Limb (tissue), 2 donors: ENCODE measurements at regions not wholly inside any gene's neighbourhood (a gene's known extent, or its start where the extent isn't known, plus 50 kb on each side); places are given as distances from the start of the nearest gene placed in this dataset.

Experiments
- DNase-seq, 2 donors: peaks; one replicate each; pipeline ENCODE4 v3.0.0-alpha.2; 2016; ENCODE audit errors: extremely low spot score in 2 of 2

DNA sequence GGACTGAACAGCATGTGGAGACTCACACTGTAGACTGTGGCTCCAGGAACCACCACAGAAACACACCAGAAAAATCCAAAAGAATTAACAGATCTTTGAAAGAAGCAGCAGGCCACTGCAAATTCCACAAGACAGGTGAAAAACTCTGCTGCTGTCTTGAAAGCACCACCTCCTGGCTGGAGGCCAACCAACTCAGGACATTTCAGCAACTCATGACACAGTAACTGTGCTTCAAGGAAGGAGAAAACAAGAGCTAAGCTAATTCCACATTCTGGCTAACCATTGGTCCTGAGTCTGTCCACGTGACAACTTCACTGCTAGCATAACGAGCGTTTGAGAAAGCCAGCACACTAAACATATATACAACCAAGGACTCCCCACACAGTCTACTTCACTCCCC is 625.1 kb downstream of the PRELID2 start:
- no peak for DNase-seq

DNA sequence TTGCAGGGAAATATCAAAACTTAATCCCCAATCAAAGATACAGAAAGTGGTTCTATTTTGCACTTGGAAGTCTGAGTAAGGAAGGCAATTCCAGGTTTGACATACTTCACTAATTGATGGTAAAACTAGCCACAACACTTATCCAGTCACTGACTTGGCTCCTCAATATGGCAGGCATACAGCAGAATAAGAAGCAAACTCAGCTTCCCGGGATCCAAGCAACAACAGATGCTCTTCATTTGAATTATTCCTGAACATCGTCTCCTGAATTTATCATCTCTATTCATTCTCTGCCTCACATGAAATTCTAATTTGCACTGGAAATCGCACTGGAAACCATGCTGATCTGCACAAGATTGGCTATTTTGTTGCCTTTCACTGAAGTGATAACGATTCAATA is 629.6 kb downstream of the PRELID2 start:
- no peak for DNase-seq

DNA sequence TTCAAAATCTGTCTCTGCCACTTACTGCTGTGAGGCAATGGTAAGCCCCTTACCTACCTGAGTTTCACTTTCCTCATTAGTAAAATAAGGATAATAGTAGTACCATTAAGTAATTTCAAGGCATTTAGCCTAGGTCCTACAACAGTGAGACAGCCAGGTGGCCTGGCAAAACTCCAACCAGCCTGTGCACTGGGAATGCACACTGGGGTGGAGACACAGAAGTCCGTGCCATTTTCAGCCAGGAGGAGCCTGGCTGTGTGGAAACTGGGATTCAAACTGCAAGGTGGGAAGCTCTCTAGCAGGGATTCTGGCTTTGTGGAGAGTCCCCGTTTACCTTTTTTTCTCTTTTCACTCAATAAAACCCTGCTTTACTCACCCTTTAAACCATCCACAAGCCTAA is 630.4 kb downstream of the PRELID2 start:
- DNase-seq = no peak

DNA sequence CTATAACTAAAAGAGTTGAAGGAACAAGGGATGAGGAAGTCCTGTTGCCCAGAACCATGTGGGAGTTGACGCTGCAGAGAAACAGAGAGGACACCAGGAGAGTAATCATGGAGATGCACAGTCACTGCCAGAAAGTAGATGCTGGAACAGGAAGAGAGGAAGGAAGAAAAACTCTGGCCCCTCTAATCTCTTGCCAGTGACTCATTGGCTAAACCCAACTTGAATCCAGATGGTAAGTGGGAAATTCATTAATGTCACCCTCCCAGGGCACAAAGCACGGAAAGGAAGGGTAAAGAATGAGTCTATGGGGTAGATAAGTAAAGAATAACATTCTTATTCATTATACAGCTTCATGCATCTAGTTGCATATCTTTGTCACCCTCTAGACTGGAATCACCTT is 631.9 kb downstream of the PRELID2 start:
- DNase-seq = no peak

DNA sequence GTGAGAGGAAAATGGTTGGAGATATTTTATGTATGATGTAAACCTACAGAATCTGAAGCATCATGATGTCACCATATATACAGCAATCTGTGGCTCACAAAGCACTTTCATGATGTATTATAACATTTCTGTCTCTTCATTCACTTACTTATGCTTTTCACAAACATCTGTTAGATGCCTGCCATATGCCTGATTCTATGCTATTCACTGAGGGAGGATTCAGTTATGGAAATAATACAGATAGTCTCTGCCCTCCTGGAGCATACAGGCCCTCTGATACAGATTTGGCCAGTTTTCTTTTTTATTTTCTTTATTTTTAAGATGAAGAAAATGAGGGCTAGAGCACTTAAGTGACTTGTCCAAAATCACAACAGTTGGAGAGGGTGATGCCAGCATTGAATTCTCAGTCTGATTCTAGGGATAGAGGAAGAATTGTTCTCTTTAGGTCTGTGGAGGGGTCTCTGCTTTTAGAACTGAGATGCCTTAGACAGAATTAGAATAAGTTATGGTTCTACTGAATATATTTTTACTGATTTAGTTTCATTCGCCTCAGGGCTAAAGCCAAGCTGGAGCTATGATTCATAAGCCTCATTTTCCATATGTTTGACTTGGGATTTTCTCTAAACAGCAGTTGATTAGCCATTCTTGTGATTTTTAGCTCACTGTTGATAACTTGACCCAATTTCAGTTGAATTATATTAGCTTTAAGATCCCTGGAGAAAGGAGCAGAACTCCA is 636.4 kb downstream of the PRELID2 start:
- no peak for DNase-seq

DNA sequence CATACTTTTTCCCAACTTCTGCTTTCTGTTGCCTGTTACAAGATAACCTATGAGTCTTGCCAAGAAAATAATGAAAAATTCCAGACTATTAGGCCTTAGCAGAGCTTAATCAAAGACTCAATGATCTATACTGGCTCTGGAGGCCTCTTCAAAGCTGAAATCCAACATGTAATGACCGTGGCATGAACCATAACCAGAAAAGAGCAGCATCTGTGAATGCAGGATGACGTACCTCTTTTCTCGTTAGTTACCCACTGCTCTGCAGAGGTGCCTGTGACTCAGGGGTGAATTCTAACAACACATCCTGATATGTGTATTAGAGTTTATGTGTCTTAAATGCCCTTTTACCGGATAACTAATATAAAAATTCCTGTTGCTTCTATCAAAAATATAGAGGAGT is 645.4 kb downstream of the PRELID2 start:
- DNase-seq = no peak

DNA sequence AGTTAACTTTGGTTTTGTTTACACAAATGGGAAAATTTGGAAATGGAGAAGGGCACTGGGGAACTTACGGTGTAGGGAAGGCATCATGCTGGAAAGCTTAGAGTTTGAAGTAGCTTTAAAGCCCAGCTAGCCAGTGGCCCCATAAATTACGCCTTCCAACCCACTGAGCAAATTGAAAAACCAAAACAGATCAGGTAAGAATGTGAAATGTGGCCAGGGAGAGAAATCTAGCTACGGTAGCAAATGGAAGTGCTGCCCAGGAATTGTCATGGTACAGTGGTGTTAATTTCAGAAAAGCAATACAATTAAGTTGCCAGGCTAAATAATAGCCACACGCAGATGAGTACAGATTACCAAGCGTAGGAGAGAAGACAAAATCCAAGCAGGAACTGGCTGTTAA is 654.8 kb downstream of the PRELID2 start:
- DNase-seq = no peak

DNA sequence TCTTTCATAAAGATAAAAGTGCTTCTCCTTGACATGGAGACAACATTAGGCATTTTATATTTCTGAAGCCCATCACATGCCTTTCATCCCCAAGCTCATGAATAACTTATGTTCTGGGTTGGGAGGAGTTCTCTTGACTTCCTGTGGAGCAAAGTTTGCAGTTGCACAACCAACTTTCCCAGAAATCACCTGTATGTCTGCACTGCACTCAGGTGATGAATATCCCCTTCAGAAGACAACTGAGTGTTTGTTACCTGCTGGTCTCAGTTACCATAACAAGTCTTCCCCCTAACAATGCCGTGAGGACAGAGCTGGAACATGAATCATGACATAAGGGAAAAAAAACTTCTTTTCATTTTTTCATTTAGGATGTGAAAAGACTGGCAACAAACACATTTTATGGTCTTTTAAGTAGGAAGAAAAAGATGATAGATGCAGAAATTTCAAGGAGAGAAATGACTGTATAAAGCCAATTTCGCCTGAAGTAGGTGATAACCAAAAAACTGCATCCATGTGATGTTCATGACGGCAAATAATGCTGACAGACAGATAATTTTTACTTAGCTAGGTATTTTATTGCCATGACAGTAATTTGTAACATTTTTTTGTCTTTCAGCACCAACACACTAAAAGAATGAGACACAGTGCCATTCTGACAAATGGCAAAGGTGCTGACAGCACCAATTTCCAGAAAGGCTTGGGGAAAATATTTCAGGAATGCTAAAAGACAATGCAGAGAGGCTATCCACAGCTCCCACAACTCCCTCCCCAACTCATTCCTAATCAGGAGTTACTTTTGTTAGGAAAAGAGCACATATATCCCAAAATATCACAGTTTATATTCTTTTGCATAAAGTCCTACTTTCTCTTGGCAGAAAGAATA is 656.3 kb downstream of the PRELID2 start:
- DNase-seq = no peak

DNA sequence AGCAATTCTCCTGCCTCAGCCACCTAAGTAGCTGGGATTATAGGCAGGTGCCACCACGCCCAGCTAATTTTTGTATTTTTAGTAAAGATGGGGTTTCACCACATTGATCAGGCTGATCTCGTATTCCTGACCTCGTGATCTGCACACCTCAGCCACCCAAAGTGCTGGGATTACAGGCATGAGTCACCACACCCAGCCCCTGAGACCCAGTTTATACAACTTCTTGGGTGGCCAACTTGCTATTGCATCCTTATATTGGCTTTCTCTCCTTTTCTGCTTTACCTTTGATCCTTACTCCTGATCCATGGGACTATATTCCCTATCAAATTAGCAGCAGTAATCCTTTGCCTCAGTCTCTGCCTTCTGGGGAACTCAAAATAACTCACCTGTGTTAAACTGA is 659.1 kb downstream of the PRELID2 start:
- DNase-seq = no peak

DNA sequence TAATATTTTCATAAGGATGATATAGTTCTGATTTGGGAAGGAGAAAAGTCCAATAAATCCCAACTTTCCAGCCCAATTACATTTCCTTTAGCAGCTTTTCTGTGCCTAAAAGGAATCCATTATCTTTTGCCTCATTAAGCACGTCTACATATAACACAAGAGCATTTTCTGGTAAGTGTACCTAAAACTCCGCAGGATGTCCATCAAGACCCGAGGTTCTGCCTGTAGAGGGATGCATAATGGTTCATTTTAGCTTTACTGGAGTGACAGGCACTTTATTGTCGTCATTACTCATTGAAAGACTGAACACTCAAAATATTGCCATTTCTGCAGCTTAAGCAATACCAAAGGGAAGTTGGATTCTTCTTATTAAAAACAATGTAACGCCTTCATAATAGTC is 669.0 kb downstream of the PRELID2 start:
- no peak for DNase-seq

DNA sequence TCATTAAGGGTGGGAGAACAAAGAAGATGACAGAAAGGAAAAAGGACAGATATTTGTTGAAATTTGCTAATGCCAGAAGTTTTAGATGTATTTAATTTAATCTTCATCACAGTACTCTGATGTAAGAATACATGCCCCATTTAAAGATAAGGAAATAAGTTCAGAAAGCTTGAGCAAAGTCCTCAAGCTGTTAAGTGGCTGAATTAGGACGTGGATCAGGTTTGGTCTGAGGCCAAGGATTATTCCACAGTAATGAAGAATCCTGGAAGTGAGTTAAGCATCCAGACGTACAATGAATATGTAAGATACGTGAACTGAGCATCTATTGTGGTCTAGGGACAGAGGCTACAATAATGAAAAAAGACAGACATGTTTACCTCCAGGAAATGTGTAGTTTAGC is 671.3 kb downstream of the PRELID2 start:
- DNase-seq = no peak

DNA sequence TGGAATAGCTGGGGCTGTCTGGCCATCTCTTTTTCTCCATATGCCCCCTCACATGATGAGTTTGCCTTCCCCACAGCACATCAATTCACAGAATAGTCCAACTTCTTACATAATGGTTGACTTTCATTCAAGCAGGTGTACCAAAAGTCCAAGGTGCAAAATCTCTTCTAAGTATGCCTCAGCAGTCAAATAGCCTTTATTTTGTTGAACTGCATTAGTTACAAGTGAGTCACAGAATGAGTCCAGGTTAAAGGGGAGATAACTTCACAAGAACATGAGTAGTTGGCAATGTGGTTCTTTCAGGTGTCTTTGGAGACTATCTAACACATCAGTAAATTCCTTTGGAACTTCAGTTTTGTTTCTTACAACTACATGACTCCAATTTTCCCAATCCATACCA is 672.5 kb downstream of the PRELID2 start:
- no peak for DNase-seq

DNA sequence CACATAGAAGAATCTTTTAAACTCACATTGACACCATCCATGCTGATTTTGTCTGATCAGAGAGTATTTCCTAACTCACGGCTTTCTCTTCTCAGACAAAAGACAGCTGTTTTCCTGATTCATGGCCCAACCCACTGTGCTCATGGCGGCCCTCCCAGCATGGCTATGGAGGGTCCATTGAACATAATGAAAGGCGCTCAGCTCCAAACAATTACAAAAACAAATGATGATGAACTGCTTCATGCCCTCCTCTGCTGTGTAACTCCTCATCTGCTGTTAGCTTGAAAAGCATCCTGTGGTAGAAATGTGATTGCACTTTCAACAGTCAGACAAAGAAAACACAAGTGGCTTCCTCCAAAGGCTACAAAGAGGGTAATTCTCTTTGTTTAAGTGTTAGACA is 673.8 kb downstream of the PRELID2 start:
- no peak for DNase-seq

DNA sequence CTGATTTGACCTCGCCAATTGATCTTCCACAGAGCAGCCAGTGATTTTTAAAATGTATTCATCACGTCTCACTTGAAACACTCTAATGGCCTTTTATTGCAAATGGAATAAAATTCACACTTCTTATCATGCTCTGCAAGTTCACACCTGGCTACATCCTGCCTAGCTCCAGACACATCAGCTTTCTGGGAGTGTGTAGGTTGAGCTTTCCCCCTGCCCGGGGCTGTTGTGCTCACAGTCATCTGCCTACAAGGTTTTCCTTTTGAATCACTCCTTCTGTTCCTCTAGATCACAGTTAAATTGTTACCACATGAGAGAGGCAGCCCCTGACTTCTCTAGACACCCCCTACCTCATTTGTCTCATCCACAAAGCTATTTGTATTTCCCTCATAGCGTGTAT is 674.5 kb downstream of the PRELID2 start:
- no peak for DNase-seq

DNA sequence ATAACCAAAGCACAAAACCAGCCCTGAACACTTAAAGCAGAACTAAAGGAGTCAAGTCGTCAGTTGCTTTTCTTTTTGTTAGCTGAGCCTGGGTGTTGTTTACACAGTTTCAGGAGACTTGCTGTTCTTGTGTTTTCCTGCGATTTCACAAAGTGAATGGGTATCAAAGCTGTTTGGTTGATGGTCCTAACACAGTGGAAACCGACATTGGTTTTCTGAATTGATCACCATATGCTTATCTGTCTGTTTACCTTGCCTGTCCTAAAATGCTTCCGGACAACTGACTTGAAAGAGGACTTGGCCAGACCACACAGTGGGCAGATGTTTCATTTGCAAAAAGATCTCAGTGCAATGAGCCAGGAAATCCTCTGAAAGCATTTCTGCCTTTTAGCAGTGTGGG is 676.4 kb downstream of the PRELID2 start:
- DNase-seq = no peak

DNA sequence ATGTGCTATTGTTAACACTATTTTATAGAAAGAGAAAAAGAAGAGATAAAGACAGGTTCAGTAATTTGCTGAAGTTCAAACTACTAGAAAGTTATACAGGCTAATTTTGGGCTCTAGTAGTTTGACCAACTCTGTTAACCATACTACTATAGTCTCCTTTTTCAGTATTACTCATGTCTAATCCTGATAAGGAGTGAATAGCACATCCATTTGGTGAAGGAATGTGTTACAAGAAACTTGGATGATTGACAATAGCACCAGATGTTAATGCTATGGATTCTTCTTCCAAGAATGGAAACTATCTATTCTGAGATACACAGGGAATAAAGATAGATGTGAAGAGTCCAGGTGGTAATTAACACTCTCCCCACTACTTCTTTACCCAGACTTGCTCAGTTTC is 677.3 kb downstream of the PRELID2 start:
- peak in 1 of 2 donors; percentile 18 for DNase-seq

DNA sequence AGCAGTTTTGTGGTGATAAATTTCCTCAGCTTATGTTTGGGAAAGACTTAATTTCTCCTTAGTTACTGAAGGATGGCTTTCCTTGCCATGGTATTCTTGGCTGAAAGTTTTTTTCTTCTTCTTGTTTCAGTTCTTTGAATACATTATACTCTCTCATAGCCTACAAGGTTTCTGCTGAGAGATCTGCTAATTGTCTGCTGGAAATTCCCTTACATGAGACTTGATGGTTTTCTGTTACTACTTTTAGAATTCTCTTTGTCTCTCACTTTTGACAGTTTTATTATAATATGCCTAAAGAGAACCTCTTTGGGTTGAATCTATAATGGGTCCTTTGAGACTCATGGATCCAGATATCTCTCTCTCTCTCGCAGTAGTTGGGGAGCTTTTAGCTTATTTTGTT is 693.6 kb downstream of the PRELID2 start:
- no peak for DNase-seq

DNA sequence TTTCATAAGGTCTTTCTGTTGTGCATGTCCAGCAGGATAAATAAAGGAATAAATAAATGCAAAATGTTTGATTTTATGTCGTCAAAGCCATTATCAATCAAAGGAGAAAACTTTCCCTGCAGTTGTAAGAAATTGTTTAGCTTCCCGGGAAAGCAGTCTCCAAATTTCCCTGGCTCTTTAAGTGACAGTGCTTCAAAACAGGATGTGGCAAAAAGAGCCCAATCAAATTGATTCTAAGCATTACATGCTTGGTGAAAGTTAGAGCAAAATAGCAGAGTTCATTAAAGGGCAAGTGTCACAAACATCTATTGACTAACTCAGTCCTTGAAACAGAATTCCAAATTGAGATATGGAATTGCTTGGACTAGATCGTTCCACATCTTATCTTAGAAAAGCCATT is 704.1 kb downstream of the PRELID2 start:
- no peak for DNase-seq

DNA sequence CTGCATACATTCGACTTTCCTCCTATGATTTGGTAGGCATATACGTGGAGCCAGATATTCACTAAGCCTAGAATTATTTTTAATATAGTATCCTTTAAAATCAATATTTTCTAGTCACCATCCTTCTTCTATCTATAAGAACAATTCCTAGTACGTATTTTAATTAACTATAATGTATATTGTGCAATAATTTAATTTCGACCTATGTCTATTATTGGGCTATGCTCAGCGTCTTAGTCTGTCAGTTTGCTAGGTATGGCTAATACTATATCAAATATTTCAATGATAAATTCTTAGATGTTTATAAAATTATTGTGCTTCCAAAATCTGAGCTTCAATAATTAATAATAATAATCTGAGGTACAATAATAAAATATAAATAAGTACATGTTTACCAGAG is 705.3 kb downstream of the PRELID2 start:
- DNase-seq = no peak

DNA sequence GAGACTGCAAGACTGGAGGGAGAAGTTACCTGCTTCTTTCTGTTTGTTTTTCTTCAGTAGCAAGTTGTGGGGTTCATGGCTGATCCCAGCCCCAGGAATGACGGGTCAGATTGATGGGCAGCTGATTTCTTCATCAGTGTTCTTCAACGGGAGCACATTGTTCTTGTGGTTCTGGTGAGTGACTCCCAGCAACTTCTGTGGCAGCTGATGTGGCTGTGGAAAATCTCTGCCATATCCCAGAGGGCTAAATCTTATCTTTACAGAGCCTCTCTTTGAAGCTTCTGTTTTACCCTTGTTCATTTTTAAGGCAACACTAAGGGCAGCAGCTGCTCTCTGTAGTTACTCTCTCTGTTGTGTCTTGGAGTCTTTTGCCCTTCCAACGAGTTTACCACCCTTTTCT is 710.3 kb downstream of the PRELID2 start:
- no peak for DNase-seq

DNA sequence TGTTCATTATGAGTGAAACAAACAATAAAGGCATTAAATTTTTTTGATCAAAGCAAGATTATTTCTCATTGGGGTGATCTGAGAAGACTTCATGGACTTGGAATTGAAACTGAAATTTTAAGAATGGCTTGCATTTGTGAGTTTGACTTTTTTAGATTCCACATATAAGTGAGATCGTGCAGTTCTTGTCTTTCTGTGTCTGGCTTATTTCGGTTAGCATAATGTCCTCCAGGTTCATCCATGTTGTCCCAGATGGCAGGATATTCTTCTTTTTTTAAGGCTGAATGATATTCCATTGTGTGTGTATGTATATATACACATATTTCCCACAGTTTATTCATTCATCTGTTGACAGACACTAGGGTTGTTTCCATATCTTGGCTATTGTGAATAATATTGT is 716.5 kb downstream of the PRELID2 start:
- DNase-seq = no peak

DNA sequence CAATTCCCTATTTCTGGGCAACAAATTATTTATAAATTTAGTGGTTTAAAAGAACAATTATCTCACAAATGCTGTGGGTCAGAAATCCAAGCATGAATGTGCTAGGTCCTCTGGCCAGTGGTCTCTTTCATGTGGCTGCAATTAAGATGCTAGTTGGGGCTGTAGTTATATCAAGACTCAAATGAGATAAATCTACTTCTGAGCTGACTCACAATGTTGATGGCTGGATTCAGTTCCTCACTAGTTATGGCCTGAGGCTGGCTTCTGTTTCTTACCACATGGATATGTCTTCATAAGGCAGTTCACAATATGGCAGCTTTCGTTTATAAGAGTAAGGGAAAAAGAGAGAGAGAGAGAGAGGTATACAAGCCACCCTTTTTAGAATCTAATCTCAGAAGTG is 717.0 kb downstream of the PRELID2 start:
- no peak for DNase-seq

DNA sequence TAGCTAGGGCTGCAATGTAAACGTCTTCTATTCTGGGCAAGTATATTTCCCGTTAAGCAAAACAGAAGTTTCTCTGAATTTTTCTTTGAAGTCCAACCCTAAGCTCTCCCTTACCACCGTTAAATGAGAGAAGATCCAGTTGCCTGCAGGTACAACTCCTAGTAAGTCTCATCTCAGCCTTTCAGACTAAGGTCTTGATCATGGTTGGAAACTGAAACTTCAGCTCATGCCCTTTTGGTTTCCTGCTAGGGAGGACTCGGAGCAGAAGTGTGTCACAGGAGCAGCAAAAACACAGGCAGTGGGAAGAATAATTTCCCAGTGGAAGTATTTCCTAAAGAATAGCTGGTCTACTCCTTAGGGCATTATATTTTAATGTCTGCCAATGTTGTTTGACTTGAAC is 717.9 kb downstream of the PRELID2 start:
- no peak for DNase-seq
